HG03439 (cell line): ENCODE measurements at regions not wholly inside any gene's neighbourhood (a gene's known extent, or its start where the extent isn't known, plus 50 kb on each side); places are given as distances from the start of the nearest gene placed in this dataset.

Experiments
- ATAC-seq: cut with Tn5 transposase; IDR thresholded peaks from one replicate; pipeline ENCODE4 v1.9.1; 2021; ENCODE audit warnings: mild to moderate bottlenecking, moderate library complexity; ENCODE audit not compliant: unreplicated experiment

DNA sequence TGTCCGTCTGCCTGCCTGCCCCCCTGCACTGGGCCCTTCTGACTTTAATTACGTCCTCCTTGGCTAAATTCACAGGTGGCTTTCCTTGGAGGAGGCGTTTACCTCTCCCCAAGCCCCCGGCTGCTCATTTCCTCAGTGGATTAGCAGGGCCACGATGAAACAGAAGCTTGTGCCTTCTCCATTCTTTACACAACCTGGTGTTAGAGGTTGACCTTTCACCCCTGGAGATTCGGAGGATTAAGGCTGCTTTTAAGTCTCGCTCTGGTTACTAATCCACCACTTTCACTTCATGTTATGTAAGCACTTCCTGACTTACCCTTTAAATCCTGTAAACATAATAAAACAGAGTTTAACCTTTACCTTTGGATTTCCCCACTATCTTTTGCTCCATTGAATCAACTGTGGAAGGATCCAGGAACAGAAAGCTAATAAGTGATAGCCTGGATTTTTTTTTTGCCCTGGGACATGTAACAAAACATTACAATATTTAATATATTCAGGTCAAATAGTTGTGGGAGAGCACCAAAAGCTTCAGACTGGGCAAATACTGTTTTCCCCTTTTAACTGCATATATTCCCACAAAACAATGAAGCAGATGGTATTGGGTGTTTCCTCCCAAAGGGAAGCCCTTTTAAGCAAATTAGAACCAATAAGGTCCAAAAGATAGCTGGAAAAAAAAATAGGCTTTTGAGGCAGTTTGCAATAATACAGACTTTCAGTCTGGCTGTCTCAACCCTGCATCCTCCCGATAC is 370.2 kb downstream of the EN1 start:
- no peak for ATAC-seq

DNA sequence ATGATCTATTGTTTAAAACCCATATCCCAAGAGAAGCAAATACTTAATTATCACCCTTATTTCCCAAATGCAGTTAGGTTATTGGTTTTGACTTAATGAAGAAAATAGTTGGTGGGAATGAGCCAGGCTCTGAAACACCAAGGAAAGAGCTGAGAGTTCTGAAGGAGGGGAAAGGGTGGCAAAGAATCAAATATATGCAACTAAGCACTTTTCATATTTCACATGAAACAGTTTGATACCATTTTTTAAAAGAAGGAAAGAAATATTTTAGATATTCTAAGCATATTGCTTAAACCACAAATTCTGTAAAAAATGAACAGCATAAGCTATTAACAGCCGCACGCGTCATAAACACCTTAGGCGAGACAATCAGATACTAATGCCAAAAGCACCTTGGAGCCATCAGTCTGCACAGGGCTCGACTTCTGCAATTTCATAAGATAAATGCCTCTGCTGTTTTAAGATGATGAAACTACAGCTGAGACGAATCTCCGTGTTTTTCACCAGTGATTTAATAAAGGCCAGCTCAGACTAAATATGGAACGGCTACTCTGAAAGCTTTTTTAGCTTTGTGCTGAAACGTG is 371.7 kb downstream of the EN1 start:
- no peak for ATAC-seq

DNA sequence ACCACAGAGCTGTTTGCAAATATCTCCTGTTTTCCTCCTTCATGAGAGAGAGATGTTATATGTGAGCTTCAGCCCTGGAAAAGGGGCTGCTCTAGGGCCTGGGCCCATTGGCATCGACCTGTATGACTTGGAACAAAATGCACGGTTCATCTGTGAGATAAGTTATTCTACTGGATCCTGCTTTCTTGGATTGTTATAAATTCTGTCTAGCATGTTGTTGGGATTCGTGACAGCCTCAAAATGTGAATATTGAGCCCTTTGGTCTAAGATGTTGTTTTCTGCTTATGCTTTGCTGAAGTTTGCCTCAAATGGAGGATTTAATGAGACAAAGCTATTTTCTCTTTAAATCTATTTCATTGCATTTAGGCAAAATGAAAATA is 372.9 kb downstream of the EN1 start:
- no peak for ATAC-seq

DNA sequence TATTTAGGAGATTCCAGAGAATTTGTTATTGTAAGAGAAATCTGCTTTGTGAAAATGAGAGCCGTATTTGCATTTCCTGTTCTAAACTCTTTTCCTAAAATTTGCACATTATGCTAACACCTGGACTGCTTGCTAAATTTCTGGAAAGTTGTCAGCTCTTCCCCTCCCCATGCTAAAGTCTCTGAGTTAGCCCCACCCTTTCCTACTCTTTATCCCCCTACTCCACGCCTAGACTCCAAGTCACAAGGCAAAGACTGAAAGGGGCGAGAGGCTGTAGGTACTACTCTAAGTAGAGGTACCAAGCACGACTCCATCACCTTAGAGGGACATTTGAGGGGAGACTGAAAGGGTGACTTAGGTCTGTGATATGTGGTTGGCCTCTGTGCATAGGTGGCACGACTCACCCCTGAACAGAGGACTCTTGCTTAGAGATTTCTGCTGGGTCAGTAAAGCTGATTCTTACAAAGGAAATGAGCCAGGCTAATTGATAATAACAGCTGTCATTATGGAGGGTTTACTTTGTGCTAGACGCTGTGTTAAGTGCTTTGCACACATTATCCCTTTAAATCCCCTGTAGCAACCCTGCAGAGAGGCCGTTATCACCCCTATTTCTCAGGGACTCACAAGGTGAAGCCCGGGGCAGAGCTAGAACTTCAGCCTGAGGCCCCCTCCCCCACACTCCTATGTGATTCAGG is 373.5 kb downstream of the EN1 start:
- no peak for ATAC-seq

DNA sequence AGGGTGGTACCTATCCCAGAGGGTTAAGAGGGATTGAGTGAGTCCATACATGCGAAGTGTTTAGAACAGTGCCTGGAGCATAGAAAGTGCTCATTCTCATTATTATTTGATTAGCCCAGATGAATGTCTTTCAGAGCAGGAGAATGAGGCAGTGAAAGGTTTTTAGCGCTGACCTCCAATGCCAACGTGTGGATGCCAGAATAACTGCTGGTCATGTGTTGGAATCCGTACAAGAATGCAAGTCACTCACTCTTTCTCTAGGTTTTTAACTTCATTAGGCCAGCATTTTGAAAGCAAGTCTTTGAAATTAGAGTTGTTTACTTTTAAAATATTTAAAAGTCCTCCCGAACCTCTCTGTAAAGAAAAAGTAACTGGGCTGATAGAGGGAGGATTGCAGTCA is 374.2 kb downstream of the EN1 start:
- ATAC-seq, result no peak

GRCh38 chr2:118470297-118470696 is 377.2 kb downstream of the EN1 start:
- ATAC-seq, result no peak

DNA sequence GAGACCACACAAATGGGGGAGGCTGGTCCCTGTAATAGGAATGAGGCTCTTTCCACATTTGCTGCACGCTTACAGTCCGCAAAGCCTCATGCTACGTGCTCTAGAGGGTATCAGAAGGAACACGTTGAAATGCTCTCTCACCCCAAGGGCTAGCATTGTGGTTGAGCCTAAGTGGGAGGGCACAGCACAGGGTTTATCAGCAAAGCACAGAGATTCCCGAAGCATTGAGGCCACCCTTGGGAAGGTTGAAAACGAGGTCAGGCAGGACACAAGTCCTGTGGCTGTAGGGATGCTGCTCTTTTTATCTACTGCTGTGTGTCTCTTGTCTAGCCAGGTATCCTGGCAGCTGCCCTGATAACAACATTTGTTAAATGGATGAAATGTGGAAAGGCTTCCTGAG is 378.3 kb downstream of the EN1 start:
- ATAC-seq, result no peak

GRCh38 chr2:118464546-118465265 is 376.4 kb downstream of the INSIG2 start:
- ATAC-seq, result no peak

GRCh38 chr2:118464046-118464445 is 375.8 kb downstream of the INSIG2 start:
- no peak for ATAC-seq

DNA sequence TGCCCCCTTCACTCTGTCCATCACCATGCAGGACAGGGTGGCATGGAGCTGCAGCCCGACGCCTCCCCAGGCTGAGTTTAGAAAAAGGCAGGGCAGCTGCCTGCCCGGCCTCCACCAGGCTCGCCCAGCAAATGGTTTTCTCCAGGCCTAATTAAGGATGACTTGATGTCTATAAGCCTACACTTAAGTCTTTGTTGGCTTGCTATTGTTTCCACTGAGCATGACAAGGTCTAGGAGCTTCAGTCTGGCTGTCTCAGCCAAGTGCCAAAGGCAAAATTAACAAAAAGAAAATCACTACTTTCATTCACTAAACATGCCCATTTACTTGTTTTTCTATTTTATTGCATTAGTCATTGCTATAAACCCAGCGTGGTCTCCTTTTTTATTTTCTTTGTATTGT is 372.2 kb downstream of the INSIG2 start:
- no peak for ATAC-seq

DNA sequence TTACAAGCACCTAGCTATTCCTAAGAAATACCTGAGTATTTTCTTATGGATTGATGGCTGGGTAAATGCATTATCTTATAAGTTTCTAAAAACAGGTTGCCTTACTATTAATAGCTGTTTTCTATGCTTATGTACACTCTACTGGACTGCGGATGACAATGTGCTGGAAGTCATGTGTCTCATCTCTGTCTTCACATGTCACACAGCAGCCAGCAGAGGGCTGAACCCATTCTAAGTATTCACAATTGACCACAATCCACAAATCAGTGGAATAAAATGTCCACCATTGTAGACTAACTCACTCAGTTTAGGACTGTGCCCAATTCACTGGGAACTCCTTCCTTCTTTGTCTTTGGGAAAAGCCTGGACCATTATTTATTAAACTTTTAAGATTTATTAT is 371.2 kb downstream of the INSIG2 start:
- ATAC-seq, result no peak

DNA sequence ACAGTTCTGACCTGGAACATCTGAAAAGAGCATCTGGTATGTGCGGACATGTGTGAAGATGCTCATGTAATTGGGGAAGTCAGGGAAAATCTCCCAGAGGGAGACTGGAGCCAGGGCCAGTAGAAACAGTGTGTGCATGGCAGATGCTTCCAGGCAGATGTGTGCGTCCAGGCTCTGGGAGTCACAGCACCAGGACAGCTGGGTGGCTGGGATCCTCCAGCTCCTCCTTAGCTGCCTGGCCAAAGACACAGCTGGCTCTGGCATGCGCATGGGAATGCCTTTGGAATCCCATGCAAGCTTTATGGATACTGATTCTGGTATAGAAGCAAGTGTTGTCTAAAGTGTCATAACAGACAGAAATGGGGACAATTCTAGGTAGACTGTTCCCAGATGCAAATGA is 369.7 kb downstream of the INSIG2 start:
- no peak for ATAC-seq

DNA sequence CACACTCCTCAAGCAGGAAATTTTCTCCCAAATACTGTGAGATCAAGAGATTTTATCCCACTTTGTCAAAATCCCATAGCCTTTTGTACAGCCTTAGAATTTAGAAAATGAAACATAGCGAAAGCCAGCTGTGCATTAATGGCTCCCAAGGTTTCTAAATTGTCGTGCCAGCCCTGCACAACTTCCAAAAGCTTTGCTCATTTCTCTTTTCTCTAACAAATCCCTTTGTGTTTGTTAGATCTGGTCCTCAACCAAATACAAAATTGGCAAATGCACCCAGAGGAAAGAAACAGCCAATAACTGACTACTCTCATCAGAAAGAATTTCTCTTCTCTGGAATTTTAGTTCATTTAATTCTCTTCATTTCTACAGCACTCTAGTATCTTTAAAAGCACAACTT is 361.1 kb downstream of the INSIG2 start:
- ATAC-seq, result no peak

DNA sequence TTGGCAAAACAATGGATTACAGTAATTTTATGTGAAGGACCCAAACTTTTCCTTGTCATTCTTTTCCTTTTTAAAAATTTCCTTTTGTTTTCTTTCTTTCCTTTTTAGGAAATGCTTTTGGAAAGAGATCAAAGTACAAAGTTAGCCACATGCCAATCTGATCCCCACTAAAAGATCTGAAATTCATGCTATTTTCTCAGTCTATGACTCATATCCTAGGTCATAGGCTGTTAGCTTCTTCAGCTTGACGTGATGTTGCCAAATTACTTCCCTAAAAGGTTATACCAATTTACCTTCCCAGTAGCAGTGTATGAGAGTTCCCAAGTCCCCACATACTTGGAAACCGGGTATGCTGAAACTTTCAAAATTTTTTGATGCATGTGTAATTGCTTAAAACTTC is 355.3 kb downstream of the INSIG2 start:
- no peak for ATAC-seq

GRCh38 chr2:118442996-118443553 is 354.8 kb downstream of the INSIG2 start:
- no peak for ATAC-seq

DNA sequence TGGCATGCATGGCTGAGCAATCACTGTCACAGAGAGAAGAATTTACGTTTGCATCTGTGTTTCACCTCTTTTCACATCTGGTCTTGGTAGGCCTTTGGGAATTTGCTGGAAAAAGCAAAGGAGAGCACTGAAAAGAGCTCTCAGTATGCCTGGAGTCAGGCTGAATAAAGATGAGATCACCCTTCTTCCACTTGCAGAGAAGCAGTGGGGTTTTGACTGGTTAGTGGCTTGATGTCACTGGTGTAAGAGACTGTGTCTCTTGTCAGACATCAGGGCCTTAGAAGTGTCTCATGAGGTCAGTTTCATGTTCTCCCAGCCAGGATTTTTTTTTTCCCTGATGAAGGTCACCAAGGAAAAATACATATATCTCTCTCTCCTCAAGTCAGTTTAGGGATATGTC is 353.8 kb downstream of the INSIG2 start:
- ATAC-seq, result no peak

DNA sequence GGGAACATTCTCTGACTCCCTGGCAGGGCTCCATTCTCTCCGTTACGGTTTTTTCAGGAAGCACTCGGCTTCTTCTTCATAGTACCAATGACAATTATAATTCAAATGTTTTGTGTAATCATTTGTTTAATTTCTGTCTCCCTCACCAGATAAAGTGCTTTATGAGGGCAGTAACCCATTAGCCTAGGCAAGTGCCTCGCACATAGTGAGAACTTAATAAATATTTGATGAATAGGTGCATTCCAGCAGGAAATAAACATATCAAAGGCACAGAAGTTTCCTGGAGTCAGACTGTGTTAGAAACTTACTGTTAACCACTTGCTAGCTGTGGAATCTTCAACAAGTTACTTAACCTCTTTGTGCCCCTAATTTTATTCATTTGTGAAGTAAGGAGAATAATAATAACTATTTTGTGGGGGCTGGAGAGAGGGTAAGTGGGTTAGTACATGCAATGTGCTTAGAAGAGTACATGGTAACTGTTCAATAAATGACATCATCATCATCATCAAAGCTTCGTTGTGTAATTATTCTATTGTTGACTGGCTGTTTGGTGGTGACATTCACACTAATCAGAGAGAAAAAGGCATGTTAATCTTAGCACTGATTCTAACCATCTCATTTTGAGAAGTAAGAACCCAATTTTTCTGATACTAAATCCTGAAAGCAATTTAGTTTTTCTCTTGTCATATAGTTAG is 352.3 kb downstream of the INSIG2 start:
- ATAC-seq, result no peak

- ATAC-seq, result no peak
These were observed 349.2 kb downstream of the INSIG2 start for GRCh38 chr2:118437501-118437900.

- no peak for ATAC-seq
These were observed 343.7 kb downstream of the INSIG2 start for GRCh38 chr2:118431997-118432396.

DNA sequence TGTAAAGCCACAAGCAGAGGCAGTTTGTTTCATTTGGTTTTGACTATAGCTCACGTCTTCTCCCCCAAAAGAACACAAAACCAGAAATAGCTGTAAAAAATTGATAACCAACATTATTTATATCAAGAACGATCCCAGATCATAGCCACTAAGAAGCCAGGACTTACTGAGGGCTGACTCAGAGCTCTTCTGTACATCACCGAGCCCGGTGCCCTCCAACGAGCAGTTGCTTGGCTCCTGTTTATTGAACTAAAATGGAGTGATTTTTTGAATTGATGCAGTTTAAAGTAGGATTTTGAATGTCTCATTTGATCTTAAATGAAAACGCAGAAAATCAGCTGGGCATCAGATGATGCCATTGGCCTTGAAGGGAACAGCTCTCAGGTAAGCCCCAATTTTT is 343.3 kb downstream of the INSIG2 start:
- no peak for ATAC-seq

- no peak for ATAC-seq
These were observed 342.9 kb downstream of the INSIG2 start for GRCh38 chr2:118431165-118431517.
